WERI-Rb-1 (cell line): ENCODE measurements at regions not wholly inside any gene's neighbourhood (a gene's known extent, or its start where the extent isn't known, plus 50 kb on each side); places are given as distances from the start of the nearest gene placed in this dataset.

ENCODE experiments used
- DNase-seq: peaks from one replicate; pipeline ENCODE4 v3.0.0-alpha.2; 2020
- H3K27ac ChIP-seq: fragments of 250-450 bp; sonication (Bioruptor Pico); 2 replicates; pipeline ENCODE4 v1.5.1; 2020; ENCODE audit warnings: mild to moderate bottlenecking, moderate library complexity
- H3K27me3 ChIP-seq: fragments of 250-450 bp; sonication (Bioruptor Pico); 2 replicates; pipeline ENCODE4 v1.5.1; 2021; ENCODE audit warnings: mild to moderate bottlenecking, low read depth, moderate library complexity; ENCODE audit not compliant: insufficient read depth, severe bottlenecking
- H3K36me3 ChIP-seq: fragments of 250-450 bp; sonication (Bioruptor Pico); 2 replicates; pipeline ENCODE4 v1.5.1; 2020; ENCODE audit warnings: mild to moderate bottlenecking, moderate library complexity
- H3K4me3 ChIP-seq: 2 replicates; pipeline ENCODE4 v1.5.1; 2011; ENCODE audit warnings: low read depth, mild to moderate bottlenecking, control low read depth, low read length
- H3K9me3 ChIP-seq: fragments of 250-450 bp; sonication (Bioruptor Pico); 2 replicates; pipeline ENCODE4 v1.5.1; 2021; ENCODE audit warnings: mild to moderate bottlenecking, moderate library complexity; ENCODE audit not compliant: severe bottlenecking
- CTCF ChIP-seq: IDR thresholded peaks from 2 replicates; pipeline ENCODE4 v1.5.1; 2011; ENCODE audit warnings: low read depth, mild to moderate bottlenecking, control low read depth, inconsistent platforms, low read length

DNA sequence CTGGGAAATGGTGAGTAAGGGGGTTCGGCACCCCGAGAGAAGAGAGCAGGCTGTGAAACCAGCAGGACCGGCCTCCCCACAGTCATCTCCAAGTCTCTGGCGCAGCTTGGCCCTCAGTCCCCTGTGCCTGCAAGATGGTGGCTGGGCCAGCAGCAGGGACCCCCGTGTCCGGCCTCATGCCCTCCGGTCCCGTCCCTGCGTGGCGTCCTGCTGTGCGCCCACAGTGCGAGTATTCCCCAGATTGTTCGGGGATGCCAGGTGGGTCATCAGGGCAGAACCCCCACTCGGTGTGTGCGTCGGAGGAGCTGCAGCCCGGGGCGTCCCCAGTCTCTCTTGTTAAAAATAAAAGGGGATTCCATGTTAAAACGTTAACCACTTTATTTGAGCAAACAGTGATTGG is 216.9 kb upstream of the ALG10B start:
- H3K27ac ChIP-seq = no peak overlapping the region
- H3K27me3 ChIP-seq = peaks cover 6% of the 10 kb centered on the region
- no peaks in the 10 kb centered on the region for H3K9me3 ChIP-seq
- DNase-seq = no peak
- TF ChIP-seq CTCF = no peak
- H3K4me3 ChIP-seq = no peak overlapping the region
- no peaks in the 10 kb centered on the region for H3K36me3 ChIP-seq

- no peak for TF ChIP-seq CTCF
- no peak overlapping the region for H3K27ac ChIP-seq
- no peak overlapping the region for H3K4me3 ChIP-seq
- no peaks in the 10 kb centered on the region for H3K36me3 ChIP-seq
- H3K27me3 ChIP-seq = peaks cover 6% of the 10 kb centered on the region
- no peak for DNase-seq
- H3K9me3 ChIP-seq = no peaks in the 10 kb centered on the region
Measured at GRCh38 chr12:38101753-38102152, 214.8 kb upstream of the ALG10B start.

GRCh38 chr12:38102197-38102596 is 214.4 kb upstream of the ALG10B start:
- DNase-seq = no peak
- no peaks in the 10 kb centered on the region for H3K36me3 ChIP-seq
- TF ChIP-seq CTCF = no peak
- H3K27me3 ChIP-seq = peaks cover 6% of the 10 kb centered on the region
- no peak overlapping the region for H3K27ac ChIP-seq
- no peak overlapping the region for H3K4me3 ChIP-seq
- no peaks in the 10 kb centered on the region for H3K9me3 ChIP-seq

DNA sequence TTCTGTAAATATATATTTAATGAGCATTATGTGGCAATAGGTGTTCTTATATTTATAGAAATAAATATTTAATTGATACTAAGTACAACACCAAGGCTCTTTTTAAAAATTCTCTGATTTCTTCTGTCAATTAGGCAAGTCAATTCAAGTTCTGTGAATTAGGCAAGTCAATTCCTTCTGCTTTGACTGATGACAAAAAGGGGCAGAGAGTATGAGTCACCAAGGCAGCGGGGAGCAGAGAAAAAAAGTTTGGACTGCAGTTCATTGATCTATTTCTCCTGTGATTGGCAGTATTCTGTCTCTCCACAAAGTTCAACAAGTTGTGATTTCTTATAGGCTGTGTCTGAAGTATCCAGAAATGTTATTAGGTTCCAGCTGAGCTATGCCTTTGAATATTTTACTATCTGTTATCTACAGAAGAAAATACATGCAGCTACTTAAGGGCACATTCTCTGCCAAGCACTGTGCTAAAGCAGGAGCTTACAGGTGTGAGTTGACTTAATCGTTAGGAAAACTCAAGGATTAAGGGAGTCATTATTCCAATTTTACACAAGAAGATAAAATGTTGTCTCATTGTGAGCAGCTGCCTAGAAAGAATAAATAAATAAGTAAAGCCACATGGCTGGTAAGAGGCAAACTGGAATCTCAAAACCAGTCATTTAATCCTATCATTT is 206.4 kb upstream of the ALG10B start:
- TF ChIP-seq CTCF = no peak
- no peak for DNase-seq
- Histone ChIP-seq H3K4me3 (no peak overlapping the region), H3K36me3 (no peaks in the 10 kb centered on the region), H3K9me3 (no peaks in the 10 kb centered on the region), H3K27me3 (peaks cover 11% of the 10 kb centered on the region), H3K27ac (no peak overlapping the region)

- no peaks in the 10 kb centered on the region for H3K36me3 ChIP-seq
- DNase-seq = no peak
- H3K27me3 ChIP-seq = peaks cover 11% of the 10 kb centered on the region
- H3K9me3 ChIP-seq = no peaks in the 10 kb centered on the region
- H3K4me3 ChIP-seq = no peak overlapping the region
- H3K27ac ChIP-seq = no peak overlapping the region
- no peak for TF ChIP-seq CTCF
Measured at GRCh38 chr12:38113991-38114390, 202.6 kb upstream of the ALG10B start.

DNA sequence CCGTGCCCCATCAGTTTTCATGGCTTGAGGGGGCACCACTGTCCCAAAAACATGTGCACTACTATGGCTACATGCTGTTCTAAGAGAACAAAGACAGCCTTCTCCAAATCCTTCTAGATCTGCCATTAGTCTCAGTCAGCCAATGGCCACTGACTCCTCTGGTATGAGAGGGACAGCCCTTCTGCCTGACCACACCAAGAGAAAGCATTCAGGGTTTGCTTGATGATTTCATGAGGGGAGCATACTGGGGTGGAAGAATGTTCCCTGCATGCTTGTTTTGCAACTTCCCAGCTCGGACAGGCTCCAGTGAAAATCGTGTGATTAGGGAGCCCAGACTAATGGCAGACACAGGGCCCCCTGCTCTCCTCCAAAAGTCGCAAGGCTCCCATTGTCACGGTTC is 199.6 kb upstream of the ALG10B start:
- Histone ChIP-seq H3K36me3 (no peaks in the 10 kb centered on the region), H3K27me3 (peaks cover 6% of the 10 kb centered on the region), H3K9me3 (no peaks in the 10 kb centered on the region), H3K27ac (no peak overlapping the region), H3K4me3 (no peak overlapping the region)
- TF ChIP-seq CTCF = no peak
- DNase-seq = no peak
